Medulla oblongata (tissue), 1 donor: ENCODE measurements at regions not wholly inside any gene's neighbourhood (a gene's known extent, or its start where the extent isn't known, plus 50 kb on each side); places are given as distances from the start of the nearest gene placed in this dataset.
A peak's percentile ranks its signal among the peaks of the same experiment; 100 is the strongest.

Experiments
- DNase-seq: peaks from one replicate; pipeline ENCODE4 v3.0.0-alpha.2; 2015; ENCODE audit errors: extremely low spot score

DNA sequence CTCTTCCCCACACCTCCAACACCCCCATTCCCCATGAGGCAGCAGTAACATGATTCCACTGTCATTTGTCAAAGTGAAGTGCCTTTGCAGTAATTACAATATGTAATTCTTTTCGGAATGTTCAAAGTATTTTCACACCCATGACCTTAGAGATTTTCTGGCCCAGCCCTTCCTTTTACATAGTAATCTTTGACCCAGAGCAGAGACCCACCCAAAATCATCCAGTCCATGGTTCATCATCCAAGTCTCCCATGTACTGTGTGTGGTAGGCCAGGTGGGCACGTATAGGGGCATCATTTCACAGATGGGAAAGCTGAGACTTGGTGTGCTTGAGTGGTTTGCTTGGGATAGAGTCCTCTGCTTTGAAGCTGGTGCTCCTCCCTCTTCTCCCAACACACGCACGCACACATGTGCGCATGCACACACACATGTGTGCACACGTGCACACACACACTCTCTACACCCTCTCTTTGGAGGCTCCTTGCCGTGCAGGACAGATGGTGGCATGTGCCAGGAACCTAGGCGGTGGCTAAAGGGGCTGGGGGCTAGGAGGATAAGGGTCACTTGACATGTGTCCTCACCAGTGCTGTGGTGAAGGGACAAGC, 284.7 kb upstream of the ROPN1 start:
- DNase-seq = no peak

DNA sequence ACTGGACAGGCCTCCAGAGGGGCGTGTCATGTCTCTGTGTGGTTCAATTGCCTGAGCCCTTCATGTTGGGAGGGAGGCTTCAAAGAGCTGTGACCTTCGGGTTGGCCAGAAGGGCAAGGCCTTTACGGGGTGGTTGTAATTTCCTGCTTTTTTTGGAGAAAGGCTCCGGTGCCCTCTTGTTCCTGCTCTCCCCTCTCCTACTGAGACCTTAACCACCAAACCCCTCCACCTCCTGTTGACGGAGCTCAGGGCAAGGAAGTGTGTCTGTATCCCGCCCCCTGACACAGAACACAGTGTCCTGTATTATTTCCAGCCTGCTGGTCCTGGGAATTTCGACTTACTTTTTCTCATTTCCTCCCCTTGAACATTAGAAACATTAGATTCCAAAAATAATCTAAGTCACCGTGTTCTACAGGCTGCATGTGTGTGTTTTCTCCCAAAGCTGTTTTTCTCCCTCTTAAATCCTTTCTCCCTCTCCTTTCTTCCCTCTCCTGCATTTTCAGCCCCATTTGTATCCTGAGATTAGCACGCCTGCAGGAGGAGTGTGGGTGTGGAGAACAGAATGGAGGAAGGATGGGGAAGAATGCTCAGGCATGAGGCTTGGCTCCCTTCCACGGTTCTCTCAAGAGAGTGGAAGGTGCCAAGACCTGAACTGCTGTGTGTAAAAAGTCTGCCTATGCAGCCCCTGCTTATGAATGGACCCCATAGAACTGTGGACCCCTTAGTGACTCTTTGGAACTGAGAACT, 285.4 kb upstream of the ROPN1 start:
- DNase-seq = no peak

DNA sequence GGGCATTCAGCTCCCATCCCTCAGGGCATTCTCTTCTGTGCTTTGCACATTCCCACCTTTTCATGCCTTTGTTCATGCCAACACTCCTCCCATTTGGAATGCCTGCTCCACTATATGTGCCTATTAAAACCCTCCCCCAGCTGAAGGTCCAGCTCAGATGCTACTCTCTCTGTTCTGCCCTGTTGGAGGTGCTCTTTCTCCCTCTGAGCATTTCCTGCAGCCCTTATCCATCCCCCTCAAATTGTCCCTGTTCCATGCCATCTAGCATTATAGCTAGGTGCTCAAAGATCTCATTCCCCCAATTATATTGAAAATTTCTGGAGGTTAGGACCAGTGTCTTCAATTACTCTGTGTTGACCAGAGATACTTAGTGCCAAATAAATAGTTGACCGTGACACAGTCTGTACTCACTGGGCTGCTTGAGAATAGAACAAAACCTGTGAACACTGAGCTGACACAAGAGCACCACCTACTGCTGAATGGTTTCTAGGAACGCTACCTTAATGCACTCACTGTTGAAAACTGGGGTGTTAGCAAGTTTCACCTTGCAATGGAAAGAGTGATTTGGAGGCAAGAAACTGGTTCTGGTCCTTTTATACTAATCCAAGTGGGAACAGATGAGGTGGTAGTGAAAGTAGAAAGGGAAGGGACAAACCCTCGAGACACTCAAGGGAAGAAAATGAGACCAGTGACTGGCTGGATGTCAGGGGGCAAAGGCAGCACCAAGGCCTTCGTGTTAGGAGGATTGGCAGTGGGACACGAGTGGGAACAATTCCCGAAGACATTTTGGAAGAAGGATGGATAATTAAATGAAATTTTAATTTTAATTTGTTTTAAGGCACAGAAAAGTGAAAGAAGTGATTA, 289.8 kb upstream of the ROPN1 start:
- DNase-seq = peak; percentile 40

DNA sequence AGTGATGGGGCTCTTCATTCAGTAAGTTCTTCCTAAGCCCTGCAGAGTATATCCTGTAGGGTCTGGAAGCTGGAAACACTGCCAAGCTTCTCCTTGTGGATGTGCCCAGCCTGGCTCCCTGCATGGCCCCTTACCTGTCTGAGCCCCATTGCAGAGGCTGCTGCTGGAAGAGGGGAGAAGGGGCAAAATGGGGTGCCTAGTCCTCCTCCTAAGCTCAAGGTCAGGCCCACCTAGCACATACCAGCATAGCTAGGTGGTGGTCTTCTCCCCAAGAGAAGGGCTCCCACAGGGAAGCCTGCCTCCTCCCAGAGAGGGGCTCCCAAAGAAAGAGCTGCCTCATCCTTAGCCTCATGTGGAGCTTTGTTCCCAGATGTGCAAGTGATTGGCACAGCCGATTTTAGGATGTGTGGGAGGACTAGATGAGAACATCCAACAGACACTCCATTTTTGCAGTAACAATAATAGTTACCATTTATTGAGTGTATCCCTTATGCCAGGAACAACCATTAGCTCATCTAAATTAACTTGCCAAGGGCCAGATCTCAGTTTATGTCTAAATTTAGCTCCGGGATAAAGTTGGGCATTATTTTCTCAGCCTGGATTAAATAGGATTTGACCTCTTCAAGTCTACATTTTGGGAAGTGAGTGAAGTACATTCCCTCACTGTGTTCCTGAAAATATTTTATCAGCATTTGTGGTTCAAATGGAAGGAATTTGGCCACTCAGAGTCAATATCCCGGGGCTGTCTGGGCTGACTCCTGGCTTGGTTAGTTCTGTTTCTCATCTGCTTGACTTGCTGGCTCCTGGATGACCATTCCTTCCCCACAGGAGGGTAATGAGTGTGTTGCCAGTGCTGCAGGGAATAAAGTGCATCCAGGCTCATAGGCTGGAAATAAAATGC, 291.1 kb upstream of the ROPN1 start:
- DNase-seq = no peak

DNA sequence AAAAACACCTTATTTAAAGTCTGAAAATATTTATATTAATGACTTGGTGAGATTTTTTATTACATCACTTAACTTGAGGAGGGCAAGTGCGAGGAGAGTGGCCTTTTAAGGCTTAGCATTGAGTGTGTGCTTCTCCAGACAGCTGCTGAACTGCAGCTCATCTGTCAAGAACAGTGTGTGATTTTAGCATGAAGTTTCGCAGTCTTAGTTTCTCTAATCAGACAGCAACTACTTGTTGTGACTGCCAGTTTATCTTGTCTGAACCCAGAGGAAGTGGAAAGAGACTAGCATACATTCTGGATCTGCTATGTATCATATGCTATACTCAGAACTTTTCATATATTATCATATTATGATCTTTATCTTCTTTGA, 291.7 kb upstream of the ROPN1 start:
- no peak for DNase-seq

DNA sequence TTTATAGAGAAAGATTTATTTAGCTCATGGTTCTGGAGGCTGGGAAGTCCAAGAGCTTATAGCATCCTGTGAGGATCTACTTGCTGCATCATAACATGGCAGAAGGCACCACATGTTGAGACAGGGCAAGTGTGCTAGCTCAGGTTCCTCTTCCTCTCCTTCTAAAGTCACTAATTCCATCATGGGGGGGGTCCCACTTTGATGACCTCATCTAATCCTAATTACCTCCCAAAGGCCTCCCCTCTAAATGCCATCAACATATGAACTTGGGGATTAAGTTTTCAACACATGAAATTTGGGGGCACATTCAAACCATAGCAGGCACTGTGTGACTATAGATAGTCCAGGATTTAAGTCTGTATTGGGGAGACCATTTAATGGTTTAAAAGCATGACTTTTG, 297.1 kb upstream of the ROPN1 start:
- DNase-seq = no peak

DNA sequence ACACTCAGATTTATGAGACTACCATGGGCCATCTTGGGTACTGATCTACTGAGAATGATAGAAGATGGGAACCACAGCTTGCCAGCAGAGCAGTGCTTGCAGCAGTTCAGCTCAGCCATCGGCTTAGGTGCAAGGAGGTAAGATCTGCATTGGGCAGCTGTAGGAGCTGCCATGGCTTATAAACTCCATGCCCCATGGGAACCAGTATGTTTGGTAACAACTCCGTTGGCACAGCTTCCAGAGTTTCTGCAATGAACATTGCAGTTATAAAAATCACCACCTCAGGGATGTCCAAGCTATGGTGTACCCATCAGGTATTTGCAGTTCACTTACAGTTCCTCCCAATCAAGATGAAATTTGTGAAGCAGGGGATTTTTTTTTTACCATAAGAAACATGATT, 299.1 kb upstream of the ROPN1 start:
- DNase-seq = no peak

DNA sequence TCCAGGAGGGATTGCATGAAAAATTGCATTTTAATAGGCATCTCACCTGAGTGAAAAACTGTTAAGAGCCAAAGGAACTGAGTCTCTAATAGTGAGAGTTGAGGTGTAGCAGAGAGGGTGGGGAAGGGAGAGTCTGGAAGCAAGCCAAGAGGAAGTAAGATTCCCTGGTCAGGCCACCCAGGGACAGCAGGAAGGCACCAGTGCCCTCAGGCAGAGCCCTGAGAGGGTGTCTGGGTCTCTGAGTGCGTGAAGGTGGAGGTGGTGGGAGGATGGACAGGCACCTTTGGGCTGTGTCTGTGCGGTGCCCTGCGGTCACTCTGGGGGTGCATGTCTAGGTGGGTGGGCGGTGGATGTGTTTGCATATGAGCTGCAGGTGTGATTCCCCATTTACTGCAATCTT, 300.4 kb upstream of the ROPN1 start:
- no peak for DNase-seq

DNA sequence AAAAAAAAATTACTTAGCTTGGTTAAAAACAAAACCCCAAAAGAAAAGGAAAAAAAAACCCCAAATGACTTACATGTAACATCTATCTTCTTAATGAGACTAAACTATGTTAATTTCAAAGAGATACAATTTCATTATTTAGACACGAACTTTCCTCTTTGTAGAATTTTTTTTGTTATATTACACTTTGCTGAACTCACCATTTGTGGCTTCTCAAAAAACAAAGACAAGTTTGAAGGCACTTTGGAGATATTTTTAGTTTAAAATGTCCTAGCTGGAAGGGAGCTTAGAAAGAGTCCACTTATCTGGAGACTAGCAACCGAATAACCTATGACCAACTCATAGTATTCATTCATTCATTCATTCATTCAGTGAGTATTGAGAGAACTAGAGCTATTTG, 301.7 kb upstream of the ROPN1 start:
- no peak for DNase-seq

DNA sequence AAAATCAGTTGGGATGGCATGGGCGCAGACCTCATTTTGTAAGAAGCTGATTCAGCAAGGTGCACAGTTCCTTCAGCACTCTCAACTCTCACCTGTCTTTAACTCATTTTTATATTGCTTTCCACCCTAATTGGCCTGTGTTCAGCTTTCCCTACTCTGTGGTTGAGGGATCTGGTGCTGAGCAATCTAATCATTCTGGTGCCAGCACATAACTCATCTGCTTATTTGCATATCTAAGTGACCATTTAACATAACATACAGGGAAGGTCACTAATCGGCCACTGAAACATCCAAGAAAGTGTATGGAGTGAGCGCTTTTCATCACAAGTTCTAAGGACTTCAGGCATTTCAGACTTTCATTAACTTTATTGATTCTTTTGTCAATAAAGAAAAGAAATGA, 303.4 kb upstream of the ROPN1 start:
- DNase-seq = no peak

DNA sequence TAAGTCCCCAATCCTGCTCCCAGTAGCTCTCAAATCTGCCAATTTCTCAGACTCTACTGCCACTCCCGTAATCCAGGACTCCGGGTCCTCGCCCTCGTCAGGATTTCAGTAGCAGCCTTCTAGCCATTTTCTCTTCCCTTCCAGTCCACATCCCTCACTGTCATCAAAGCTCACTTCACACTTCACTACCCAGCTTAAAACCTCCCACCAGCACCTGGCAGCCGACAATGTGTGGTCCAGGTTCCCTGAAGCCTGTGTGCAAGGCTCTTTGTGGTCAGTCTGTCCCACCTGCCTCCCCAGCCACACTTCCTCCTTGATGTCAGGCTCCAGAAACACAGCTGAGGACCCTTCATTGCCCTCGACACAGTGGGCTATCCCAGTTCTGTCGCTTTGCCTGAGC, 304.5 kb upstream of the ROPN1 start:
- no peak for DNase-seq

DNA sequence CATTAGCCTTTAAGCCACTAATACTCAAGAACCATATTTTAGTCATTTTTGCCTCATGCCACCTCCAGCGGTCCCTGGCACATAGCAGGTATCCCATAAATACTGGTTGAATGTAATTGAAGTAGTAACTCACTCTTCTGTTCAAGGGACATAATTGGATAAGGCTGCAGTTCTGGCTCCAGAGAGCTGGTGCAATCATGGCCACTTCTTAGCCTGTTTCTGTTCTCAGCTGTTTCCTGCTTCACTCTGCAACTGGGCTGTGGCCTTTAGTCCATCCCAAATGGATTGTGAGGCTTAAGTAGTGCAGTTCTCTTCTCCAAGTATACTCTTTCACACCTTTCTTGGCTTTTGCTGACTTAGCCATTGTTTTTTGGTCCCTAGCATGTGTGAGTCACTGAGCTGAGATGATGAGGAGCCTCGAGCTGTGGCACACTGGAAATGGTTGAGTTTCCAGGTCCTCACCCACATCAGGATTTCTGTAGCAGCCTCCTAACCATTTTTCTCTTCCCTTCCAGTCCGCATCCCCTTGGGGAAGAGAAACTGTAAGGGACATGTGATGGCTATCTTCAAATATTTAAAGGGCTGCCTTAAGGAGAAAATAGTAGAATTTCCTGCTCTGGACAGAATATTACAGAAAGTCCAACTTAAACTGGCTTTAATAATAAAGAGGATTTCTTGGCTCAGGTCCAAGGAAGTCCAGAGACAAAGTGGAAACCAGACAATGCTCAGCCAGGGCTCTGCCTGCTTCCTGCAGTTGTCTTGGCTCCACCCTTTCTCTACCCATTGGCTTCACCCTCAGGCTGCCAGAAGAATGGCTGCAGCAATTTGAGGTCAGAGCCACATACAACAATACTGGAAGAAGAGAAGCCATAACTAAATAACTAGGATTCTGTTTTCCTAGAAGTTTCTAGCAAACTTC, 305.4 kb upstream of the ROPN1 start:
- no peak for DNase-seq

DNA sequence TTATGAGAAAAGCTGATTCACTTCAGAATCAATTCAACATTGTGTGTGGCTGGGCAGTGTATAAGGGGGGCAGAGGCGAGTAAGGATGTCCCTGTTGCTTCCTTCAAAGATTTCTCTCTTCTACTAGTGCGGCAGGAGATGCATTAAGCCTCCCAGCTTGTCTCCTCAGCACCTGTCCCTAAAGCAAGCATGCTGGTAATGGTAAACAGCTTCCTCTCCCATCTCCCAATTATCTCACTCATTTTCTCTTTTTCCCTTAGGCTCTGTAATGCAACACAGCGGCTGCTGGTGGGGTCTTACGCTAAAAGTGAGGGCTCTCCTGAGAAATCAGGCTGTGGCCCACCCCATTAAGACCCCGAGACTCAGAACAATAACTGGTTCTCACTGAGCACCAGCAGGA, 306.4 kb upstream of the ROPN1 start:
- no peak for DNase-seq

DNA sequence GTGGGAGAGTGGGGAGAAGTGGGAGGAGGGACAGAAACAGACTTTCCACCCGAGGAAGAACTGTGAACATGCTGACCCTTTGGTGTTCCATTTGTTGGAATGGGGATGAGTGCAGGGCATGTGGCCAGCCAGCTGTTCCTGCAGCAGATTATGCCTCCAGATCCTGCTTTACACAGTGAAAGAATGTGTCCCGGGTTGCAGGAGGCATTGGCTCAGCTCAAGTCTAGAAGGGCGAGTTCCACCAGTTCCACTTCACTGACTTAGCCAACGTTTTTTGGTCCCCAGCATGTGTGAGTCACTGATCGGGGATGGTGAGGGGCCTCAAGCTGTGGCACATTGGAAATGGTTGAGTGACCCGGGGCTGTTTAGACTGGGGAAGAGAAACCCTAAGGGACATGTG, 307.0 kb upstream of the ROPN1 start:
- no peak for DNase-seq

DNA sequence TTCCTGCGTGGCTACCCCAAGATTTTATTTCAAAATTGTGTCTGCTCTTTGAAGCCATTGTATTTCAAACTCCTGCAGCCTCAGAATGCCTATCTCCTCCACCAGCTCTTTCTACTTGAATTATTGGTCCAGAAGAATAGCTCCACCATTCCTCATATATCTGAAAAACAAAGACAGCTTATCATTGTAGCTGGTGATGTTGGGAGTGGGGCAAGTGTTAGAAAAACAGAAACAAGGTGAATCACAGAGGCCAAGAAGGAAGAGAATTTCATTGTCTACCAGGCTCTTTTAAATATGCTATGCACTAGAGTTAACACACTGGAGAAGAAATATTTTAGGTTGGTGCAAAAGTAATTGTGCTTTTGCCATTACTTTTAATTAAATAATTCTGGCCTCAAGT, 307.9 kb upstream of the ROPN1 start:
- no peak for DNase-seq

DNA sequence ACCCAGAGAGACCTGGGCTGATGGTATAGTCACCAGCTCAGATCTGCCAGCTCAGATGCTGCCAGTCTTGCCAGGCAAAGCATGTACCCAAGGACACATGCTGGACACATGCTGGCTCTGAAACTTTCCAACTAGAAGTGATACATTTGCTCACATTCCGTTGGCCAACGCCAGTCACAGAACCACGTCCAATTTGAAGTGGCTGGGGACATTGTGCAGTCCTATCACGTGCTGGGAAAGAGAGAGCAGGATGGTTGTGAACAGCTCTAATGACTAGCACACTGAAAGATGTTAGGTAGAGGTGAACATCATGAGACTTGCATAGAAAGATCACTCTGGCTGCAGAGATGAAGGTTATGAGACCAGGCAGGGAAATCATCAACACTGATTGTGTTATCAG, 308.5 kb upstream of the ROPN1 start:
- DNase-seq = no peak

DNA sequence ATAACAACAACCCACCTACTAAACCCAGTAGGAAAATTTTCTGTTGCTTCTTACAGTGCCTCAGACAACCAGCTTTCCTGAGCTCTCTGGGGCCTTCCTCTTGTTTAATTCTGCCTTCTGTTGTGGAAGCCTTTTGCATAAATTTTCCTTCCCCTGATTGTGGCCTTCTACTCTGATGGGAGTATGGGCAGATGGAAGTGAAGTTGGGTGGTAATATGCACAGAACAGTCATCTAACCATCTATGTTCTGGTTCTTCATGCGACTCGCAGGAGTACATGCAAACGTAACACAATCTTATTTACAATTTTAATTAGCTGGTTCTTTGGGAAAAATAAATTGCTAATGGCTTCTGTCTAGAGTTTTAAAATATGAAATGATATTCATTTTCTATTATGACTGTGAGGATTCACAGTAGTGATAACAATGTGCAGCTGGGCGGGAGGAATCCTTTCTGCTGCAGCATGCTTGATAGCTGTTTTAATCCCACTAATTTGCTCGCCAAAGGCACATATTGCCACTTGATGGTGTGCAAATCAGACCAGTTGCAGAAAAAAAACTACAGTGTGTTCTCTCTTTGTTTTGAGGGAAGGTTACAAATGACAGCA, 311.5 kb upstream of the ROPN1 start:
- DNase-seq = no peak

DNA sequence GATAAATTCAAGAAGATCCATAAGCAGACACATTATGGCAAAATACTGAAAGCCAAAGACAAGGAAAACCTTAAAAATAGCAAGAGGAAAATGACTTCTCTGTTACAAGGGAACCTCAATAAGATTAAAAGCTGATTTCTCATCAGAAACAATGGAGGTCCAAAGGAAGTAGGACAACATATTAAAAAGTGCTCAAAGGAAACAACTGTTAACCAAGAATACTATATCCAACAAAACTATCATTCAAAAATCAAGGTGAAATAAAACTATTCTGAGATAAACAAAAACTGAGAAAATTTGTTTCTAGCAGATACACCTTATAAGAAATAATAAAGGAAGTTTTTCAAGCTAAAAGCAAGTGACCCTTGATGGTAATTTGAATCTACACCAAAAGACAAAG, 314.7 kb upstream of the ROPN1 start:
- no peak for DNase-seq

DNA sequence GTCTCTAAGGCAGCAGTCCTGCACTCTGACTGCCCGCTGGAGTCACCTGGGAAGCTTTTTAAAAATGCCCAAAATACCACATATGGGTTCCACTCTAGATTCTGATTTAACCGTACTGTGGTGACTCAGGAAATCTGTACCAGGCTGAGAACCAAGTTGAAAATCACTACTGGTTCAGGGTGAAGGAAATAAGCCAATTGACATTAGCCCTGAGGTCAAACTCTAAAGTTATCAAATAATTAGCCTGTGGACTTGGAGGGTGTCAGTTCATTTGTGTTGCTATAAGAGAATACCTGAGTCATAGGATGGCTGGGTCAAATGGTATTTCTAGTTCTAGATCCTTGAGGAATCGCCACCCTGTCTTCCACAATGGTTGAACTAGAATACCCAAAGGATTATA, 321.7 kb upstream of the ROPN1 start:
- DNase-seq = no peak

DNA sequence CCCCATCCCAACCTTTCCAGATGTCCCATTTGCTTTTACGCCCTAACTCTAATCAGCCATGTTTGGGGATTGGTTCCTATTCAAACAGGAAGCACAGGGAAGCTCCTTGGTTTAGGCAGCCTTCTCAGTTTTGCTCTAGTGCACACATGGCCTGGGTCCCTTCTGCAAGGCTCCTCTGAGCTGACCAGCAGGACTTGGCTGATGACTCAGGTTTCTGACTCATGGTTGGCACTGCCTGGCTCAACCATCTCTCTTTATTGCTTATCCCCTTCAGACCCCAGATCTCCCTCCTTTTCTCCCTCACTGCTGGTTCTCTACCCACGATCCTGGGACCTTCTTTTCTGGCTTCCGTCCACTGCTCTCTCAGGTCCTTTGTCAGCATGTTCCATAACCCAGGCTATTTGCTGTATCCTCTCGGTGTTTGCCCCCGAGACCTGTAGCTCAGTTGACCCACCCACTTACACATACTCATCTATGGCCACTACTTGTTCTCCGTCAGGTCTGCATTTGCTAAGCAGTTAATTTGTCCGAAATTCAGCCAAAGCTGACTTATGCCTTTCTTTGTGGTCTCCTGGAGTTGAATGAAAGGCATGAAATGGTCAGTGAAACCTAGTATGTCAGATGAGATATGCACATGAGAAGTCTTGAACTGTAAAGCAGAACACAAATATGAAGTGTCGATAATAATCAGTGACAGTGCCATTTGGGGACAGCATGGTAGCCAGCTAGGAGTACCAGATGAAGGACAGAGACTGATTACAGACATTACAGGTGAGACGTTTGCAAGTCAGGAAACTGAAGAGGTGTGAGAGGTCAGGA, 323.5 kb upstream of the ROPN1 start:
- no peak for DNase-seq
